ENCODE measurements at regions not wholly inside any gene's neighbourhood (a gene's known extent, or its start where the extent isn't known, plus 50 kb on each side); places are given as distances from the start of the nearest gene placed in this dataset.
A peak's percentile ranks its signal among the peaks of the same experiment; 100 is the strongest.
"Not testable (repeated sequence)": the region's sequence is repeated elsewhere in the genome, so short reads cannot be mapped to it uniquely, and the experiment has no call there.

DNA sequence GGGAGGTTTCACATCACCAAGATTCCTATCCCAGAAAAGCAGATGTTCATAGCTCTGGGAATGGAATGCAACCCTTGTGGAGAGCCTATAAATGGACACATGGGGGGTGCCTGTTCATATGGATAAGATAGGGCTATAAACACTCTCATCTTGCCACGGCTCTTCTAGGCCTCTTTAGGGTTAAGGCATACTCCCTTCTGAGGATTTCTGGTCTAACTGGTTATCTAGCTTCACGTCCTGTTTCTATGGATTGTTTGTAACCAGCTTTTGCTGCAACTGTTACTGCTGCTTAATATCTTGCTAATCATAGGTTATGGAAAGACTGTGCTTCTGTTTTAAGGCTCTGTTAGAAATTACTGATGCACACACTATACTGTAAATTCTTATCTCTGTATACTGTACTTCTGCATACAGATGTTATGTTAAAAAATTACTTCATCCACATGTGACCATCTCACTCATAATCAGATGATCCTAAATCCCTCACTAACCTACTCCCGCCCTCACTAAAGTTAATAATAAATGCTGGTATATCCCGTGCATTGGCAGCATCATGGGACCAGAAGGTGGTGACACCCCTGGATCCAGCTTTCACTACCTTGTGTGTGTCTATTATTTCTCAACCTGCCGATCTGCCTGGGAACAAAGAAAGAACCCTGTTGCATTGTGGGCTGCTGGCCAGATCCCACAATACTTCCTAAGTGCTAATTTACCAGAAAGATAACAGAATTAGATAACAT, 68.7 kb downstream of the PRKAB2 start:
- DNase-seq = not testable (repeated sequence)

DNA sequence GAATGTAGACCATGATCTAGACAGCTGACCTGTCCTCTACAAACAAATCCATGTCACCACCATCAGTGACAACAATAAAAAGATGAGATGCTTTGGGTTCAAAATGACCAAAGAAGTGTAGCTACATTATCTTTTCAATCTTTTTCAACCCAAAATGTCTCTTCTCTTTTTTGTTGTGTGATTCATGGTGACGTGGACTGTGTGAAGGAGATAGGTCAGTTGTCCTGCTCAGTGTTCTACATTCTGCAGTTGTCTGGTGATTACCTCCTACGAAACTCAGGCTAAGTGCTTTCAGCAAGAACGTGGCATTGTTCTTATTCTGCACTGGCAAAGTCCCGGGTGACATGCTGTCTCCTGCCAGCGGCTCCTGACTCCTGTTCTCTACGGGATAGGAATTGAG, 73.1 kb downstream of the PRKAB2 start:
- no peak for DNase-seq

DNA sequence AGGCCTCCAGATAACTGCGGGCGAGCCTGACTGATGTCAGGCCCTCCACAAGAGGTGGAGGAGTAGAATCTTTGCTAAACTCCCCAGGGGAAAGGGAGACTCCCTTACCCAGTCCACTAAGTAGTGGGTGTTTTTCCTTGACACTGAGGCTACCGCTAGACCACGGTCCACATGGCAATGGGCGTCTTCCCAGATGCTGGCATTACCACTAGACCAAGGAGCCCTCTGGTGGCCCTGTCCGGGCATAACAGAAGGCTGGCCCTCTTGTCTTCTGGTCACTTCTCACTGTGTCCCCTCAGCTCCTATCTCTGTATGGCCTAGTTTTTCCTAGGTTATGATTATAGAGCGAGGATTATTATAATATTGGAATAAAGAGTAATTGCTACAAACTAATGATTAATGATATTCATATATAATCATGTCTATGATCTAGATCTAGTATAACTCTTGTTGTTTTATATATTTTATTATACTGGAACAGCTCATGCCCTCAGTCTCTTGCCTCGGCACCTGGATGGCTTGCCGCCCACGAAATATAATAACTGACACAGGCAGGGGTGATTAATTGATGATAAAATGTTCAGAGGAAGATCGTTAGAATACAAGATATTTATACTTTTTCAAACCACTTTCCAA, 73.8 kb downstream of the PRKAB2 start:
- not testable (repeated sequence) for DNase-seq

DNA sequence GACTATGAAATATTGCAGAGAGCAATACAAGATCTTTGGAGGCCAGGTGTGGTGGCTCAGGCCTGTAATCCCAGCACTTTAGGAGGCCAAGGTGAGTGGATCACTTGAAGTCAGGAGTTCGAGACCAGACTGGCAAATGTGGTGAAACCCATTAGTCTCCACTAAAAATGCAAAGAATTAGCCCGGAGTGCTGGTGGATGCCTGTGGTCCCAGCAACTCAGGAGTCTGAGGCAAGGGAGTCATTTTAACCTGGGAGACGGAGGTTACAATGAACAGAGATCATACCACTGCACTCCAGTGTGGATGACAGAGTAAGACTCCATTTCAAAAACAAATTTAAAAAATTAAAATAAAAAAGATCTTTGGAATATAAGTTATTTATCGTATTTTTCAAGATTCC, 76.6 kb downstream of the PRKAB2 start:
- DNase-seq = no peak

DNA sequence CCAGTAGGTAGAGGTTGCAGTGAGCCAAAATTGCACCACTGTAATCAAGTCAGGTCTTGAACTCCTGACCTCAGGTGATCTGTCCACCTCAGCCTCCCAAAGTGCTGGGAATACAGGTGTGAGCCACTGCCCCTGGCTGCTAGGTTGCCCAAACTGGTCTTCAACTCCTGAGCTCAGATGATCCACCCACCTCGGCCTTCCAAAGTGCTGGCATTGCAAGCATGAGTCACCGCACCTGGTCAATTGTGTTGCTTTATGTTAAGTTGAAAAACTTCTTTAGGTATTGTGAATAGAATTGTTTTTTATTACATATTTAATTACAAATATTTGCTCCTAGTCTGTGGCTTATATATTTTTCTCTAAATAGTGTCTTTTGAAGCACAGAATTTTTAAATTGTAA, 80.5 kb downstream of the PRKAB2 start:
- no peak for DNase-seq

DNA sequence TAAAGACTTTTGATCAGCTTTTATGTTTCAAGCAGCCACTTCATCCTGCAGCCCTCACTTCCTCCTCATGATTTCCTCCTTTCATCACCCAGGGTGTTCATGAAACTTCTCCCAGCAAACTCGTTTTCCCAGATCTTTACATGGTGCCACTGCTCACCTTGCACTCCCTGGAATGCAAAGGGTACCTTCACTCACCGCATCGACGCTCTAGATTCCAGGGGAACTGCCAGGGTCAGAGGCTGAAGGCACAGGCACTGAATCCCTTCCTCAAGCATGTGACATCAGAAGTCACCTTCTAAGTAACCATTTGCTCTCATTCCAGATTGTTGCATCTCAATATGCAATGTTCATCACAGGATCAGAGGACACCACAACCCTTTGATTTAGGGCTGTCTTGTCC, 82.8 kb downstream of the PRKAB2 start:
- no peak for DNase-seq

DNA sequence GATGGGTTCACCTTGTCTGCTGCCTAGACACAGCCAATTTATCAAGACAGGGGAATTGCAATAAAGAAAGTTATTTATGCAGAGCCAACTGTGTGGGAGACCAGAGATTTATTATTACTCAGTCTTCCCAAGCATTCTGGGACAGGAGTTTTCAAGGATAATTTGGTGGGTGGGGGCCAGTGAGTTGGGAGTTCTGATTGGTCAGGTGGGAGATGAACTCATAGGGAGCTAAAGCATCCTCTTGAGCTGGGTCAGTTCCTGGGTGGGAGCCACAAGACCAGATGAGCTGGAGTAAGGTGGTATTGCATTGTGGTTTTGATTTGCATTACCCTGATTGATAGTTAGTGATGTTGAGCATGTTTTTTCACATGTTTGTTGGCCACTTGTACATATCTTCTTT, 86.1 kb downstream of the PRKAB2 start:
- DNase-seq = no peak

DNA sequence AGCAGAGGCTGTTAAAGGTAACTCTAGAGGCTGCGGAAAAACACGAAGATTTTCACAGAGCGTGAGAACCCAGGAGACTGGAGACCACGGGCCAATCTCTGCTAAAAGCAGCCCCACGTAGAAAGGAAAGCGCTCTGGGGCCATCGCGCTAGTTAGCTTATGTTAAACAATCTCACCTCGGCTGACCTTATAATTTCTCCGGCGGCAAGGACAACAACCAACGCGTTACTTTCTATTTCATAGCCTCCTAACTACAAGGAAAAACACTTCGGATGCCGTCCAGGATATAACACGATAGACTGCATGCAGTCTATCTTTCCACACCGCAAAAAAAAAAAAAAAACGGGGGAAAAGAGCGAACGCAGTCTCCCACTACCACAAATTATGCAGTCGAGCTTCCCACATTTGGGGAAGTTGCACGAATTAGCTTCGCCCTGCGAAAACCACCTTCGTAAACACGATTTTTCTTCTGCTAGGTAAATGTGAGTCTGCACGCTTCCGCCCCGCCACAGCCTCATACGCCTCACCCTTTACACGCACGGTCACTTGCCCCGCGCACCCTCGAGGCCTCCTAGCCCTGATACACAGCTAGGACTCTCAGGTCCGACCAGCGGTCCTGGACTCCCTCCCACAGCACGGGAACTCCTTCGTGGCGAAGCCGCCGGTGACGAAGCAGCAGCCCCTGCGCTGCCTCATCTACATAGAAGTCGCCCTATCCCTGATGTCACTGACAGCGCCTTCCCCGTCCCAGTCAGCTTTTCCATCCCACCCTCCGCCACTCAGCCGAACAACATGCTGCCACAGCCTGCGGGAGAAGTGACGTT, 87.8 kb downstream of the PRKAB2 start:
- peak; percentile 40 for DNase-seq

DNA sequence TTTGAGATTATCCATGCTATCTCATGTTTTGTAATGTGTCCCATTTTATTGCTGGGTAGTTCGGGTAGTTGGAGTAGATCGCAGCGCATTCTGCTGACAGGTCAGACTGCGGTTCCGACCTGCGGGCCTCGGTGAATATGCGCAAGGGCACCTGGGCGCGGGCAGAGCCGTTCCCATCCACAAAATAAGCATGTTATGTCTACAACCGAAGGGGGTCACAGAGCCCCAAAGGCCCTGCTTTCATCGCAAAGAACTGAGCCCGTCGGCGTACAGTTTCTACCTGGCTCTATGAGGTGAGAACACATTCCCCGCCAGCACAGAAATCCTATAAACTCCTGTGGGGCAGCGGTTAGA, 88.4 kb downstream of the PRKAB2 start:
- no peak for DNase-seq

DNA sequence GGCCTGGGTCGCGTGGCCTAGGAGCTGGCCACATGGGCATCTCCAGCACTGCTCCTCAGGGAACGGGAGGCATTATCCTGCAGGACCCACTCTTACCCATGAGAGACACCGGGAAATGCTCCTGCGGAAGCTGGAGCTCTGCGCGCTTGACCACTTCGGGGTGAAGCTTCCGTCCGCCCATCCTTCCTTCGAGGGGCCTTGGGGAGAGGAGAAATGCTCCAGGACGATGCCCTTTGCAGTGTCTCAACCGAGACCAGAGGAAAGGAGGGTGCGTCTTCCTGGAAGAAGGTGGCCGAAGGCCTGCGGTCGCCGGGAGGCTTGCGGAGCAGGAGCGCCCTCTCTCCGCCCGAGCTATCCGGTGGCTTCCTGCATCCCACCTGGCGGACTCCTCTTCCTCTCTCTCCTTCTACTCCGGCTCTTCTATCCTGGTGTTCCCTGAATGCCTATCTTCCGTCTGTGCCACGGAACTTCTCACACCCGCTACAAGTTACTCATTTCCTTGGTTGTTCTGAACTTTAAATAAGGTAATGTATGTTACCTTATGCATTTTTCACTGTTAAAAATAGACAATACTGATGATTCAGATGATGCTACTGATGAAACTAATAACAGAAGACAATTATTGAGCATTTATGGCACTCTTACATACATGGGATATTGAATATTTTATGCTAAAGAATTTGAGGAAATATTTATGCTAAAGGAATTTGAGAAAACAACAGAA, 91.4 kb downstream of the PRKAB2 start:
- no peak for DNase-seq

DNA sequence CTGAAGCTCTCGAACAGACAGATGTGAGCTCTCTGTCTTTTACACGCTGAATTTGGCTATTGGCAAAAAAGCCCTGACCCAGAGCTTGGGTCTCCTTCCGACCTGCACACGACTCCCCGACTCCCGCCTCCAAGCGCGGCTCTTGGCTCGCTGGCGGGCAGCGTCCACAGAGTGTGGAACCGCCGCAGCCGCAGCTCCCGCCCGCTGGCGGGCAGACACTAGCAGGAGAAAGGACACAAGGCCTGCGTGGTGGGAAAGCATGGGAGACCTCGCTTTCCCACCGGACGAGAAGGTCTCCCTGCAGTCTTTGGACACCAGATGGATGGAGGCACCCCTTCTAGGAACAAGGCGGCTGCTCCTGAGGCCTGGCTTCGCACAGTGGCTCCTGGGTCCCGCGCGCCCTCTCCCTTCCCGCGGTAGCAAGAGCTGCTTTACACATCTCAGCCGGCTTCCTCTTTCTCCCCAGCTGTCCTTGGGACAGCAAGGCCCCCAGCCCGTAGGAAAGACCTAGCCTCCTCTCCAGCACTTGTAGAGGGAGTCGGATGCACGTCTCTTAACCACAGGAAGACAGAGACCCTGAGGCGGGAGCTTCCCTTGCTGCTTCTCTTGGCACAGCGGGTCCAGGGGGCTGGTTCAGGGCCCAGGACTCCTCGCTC, 92.1 kb downstream of the PRKAB2 start:
- no peak for DNase-seq

DNA sequence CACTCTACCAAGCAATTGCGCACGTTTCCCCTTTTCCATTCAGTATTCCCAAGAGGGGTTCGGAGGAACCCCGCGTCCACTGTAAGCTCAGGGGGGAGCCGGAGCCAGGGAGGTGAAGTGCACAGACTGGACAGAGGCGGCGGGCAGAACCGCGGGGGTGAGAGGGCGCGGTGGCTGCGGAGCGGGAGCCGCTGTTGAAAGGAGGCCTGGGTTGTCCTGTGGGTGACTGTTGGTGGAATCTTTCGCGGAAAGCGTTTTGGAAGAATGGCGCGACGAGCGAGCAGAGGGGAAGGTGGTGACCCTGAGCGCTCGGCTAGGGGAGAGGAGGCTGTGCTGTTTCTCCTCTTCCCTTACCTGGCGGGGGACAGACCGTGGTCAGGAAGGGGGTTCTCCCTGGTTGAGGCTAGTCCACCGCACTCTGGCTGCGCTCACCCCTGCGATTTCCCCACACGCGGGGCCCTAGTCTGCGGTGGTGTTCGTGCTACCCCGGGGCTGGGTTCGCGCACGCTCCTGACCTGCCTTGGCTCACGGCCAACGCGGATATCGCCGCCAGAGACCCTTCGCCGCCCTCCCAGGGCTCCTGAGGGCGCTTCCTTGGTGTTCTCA, 92.8 kb downstream of the PRKAB2 start:
- DNase-seq = no peak

DNA sequence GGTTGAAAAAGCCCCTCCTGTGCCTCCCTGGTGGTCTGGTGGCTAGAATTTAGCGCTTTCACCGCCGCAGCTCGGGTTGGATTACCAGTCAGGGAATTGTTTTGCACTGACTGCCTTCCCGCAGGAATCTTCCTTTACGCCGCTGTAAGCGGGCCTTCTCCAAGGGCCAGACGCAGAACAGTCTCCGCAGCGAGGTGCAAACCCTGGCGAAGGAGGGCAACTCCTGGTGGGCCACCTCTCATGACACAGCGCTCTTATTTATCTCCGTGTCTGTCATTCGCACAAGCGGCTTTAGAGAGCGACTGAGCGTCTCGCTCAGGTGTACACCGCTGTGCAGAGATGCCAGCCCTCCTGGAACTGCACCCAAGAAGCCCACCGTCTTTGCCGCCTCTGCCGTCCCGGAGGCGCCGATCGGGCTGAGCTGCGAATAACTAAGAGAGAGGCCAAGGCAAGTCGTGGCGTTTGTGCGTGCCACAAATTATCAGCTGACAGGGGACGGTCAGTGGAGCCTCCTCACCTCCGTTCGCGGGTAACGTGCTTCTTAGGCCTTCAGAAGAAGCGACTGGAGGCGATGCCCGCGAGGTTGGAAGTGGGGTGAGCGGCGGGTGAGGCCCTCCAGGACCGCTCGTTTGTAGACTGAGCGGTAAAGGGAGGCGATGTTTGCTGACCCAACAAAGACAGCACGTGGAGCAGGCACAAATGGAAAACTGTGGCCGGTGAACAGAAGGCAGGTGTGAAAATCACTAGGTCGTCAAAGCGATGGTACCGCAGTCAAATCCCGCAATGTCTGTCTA, 93.5 kb downstream of the PRKAB2 start:
- no peak for DNase-seq

DNA sequence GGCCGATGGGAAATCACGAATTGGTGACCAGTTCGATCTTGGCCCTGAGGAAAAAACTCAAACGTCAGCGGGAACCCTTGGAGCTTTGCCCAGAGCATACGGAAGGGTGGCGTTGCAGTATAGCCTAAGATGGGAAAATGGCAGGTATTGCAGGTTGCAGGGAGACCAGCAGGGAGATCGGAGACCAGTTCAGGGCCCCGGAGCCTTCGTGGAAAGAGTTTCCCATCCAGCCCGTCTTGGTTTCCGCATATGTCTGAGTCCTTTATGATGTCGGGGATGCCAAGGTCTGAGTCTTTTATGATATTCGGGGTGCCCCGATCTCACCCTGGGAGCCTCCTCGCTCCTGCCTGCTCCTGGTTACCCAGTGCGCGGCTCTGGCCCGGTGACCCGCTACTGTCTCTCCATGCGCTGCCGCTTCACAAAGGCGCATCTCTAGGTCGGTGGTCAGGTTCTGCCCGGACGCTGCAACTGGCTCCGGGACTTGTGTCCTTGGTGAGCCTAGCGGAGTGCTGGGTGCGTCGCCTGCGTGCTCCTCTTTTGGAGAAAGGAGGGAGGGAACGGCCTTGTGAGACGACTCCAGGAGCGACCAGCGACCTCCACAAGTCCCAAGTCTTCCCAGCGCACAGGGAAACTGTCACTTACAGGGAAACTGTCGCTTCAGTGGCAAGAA, 94.2 kb downstream of the PRKAB2 start:
- no peak for DNase-seq

DNA sequence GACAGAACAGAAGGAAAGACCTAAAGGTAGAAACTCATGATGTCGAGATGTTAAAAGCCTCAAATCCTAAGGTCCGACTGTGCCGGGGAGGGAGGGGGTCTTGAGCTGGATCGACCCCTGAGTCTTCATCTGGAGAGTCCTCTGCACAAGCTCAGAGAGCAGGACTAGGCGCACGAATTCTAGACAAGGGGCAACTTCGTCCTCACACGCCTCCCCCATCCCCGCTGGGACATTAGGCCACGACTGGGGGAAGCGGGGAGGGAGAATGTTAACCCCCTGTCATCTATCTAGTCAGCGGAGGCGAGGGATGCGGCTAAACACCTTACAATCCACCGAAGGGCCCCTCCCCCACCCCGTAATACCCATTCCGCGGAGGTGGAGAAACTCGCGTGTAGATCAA, 94.7 kb downstream of the PRKAB2 start:
- DNase-seq = no peak

DNA sequence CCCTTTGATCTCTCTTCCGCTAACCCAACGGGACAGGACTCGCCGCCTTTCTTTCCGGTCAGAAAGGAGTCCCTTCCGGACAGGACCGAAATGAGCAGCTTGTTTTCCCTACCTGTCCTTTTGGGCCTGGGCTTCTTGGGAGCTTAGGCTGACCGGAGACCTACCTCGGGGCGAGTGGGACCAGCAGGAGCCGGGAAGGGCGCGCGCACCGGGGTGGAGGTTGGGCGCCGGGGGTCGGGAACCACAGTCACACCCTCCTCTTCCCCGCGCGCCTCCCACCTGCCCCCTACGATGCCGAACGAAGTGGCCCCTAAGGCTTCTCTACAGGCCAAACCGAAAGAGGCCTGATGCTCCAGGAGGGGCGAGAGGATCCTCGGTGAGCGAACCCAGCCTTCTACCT, 95.2 kb downstream of the PRKAB2 start:
- DNase-seq = no peak

DNA sequence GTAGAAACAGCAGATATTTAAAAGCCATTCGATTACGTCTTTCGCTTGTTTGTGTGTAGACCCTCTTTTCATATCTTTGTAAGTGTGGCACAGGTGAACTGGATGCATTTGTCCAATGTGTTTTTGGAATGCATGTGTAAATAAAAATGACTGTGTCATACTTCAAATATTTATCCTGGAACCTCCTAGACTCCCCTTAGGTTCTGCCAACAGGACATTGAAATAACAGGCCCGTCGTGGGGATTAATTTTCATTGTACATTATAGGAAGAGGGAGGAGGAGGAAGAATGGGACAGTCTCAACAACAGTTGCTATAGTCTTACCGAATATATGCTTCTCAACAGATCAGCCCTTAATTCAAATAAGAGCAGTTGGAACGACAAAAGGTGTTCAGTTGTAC, 95.8 kb downstream of the PRKAB2 start:
- no peak for DNase-seq

DNA sequence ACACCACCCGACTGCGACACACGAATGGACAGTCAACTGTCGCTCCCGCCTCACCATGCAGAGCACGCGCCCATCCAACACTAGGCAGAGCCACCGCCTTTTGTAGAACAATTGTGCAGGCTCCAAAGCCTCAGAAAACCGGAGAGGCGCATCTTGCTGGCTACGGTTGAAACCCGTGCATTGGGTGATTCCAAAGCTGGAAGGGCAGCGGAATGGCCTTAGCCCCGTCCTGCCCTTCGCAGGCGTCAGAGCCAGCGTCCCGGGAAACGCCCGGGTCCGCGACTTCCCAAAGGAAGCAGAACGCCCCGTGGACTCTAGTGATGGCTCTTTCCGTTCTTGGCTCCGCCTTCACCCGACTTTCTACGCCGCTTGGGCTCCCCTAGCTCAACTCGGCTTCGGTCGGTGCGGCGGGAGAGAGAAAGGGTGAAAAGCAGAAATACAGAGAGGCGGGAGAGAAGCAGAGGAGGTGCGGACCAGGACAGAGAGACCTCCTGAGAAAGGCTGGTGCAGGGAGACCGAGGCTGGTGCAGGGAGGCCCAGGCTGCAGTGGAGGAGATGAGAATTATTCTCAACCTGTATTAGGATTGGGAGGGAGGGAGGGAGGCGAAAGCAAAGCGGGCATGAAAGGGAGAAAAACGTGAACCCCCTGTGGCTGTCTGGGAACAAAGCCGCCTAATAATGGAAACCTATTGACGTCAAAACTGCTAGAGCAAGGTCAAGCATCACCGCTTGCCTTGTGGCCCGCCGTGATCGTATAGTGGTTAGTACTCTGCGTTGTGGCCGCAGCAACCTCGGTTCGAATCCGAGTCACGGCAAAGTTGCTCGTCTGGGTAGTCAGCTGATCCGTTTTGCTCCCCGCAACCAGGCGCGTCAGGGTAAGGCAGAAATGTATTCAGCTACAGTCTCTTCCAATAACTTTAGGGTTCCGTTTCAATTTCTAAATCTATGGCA, 99.5 kb downstream of the PRKAB2 start:
- no peak for DNase-seq

DNA sequence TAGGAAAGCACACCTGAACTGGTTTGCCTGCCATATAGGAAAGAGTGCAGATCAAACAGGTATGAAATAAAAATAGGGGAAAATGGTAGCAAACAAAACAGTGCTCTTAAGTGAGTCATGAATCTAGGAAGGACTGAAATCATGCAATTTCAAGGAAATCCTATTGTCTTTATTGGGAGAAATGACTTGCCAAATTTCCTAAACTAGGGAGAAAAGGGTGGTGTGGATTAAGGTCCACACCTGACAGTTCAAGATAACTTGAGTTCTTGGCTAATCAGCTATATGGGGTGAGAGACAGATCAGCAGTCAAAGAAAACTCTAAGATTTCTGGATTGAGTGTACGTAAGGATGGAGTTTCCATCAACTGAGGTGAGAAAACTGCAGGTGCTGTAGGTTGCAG, 101.1 kb downstream of the PRKAB2 start:
- DNase-seq = no peak

DNA sequence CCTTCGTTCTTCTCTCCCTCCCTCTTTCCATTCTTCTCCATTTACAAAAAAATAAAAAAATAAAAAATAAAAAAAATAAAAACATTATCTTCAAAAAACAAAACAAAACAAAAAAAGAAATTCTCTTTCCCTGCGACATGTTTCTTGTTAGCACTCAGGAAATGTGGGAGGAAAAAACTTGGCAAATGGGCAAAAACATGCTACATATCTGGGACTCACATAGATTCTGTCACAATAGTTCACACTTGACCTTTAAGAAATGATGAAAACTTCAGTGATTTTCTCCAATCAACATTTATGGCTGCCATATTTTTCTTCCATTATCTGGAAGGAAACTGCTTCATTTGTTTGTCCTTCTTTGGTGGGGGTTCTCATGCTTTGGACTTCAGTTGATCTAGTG, 109.3 kb downstream of the PRKAB2 start:
- no peak for DNase-seq
